Activated effector memory CD4-positive, alpha-beta T cell treated with Interleukin-2 at 50 U/mL for 16 hours (primary cell): ENCODE measurements at regions not wholly inside any gene's neighbourhood (a gene's known extent, or its start where the extent isn't known, plus 50 kb on each side); places are given as distances from the start of the nearest gene placed in this dataset.
"Not testable (repeated sequence)": the region's sequence is repeated elsewhere in the genome, so short reads cannot be mapped to it uniquely, and the experiment has no call there.

Experiments
- DNase-seq: peaks from one replicate; pipeline ENCODE4 v3.0.0-alpha.2; 2020

GRCh38 chr5:81823736-81824135 lies 72.8 kb upstream of the SSBP2 start:
- not testable (repeated sequence) for DNase-seq

- DNase-seq, result no peak
Observed at GRCh38 chr5:81820863-81821262, 70.0 kb upstream of the SSBP2 start.

- DNase-seq, result no peak
Observed at GRCh38 chr5:81820318-81820636, 69.4 kb upstream of the SSBP2 start.

GRCh38 chr5:81819556-81820317 lies 68.8 kb upstream of the SSBP2 start:
- no peak for DNase-seq

GRCh38 chr5:81817980-81818379 lies 67.1 kb upstream of the SSBP2 start:
- peak; percentile 3 for DNase-seq

- DNase-seq, result no peak
Observed at GRCh38 chr5:81817086-81817485, 66.2 kb upstream of the SSBP2 start.

- no peak for DNase-seq
Observed at GRCh38 chr5:81815321-81815720, 64.4 kb upstream of the SSBP2 start.

GRCh38 chr5:81808106-81808505 lies 57.2 kb upstream of the SSBP2 start:
- DNase-seq, result no peak

- DNase-seq, result no peak
Observed at GRCh38 chr5:81805086-81805485, 54.2 kb upstream of the SSBP2 start.

GRCh38 chr5:81803812-81804211 lies 52.9 kb upstream of the SSBP2 start:
- no peak for DNase-seq

- no peak for DNase-seq
Observed at GRCh38 chr5:81802625-81803024, 51.7 kb upstream of the SSBP2 start.

- no peak for DNase-seq
Observed at GRCh38 chr5:81802020-81802419, 51.1 kb upstream of the SSBP2 start.

- no peak for DNase-seq
Observed at GRCh38 chr5:81800797-81801196, 49.9 kb upstream of the SSBP2 start.
